Breast epithelium (tissue), 4 donors: ENCODE measurements at regions not wholly inside any gene's neighbourhood (a gene's known extent, or its start where the extent isn't known, plus 50 kb on each side); places are given as distances from the start of the nearest gene placed in this dataset.

Source experiments
- DNase-seq, 2 donors: peaks; one replicate each; pipeline ENCODE4 v3.0.0-alpha.2; 2019; ENCODE audit warnings: low spot score in 2 of 2
- H3K27ac ChIP-seq, 2 donors: fragments of 200-600 bp; sonication (generic) in 1 of 2; one replicate each; pipeline ENCODE4 v1.5.1; 2016 to 2019; ENCODE audit warnings: mild to moderate bottlenecking in 1 of 2
- H3K27me3 ChIP-seq, 2 donors: fragments of 200-600 bp; sonication (generic) in 1 of 2; one replicate each; pipeline versions ENCODE4 v1.5.1 to v1.6.0; 2017 to 2019; ENCODE audit warnings: control low read depth in 1 of 2, mild to moderate bottlenecking in 1 of 2
- H3K36me3 ChIP-seq: fragments of 200-600 bp; one replicate; pipeline ENCODE4 v1.5.1; 2019
- H3K4me1 ChIP-seq, 2 donors: fragments of 200-600 bp; sonication (generic); one replicate each; pipeline ENCODE4 v1.5.1; 2016 to 2019; ENCODE audit warnings: control low read depth in 1 of 2
- H3K4me3 ChIP-seq, 3 donors: fragments of 200-600 bp; sonication (generic); 1 replicate in 2 of 3; 2 replicates in 1 of 3; pipeline ENCODE4 v1.5.1; 2016 to 2019; ENCODE audit warnings: mild to moderate bottlenecking in 3 of 3, moderate library complexity in 2 of 3
- H3K9me3 ChIP-seq, 2 donors: fragments of 200-600 bp; sonication (generic) in 1 of 2; one replicate each; pipeline ENCODE4 v1.5.1; 2016 to 2019; ENCODE audit warnings: control low read depth in 1 of 2
- POLR2A ChIP-seq: fragments of 450-650 bp; IDR thresholded peaks from one replicate; pipeline ENCODE4 v1.6.1; 2016; ENCODE audit warnings: antibody characterized with exemption, mild to moderate bottlenecking, moderate library complexity
- POLR2AphosphoS5 ChIP-seq, 3 donors: sonication (generic); formaldehyde crosslinking; IDR thresholded peaks; one replicate each; pipeline ENCODE4 v1.6.1; 2017; ENCODE audit warnings: antibody characterized with exemption in 3 of 3
- intact Hi-C: fragments of 100-400 bp; cut with DNase I; formaldehyde crosslinking; loops from one replicate; pipeline ENCODE4 v1.15.1; 2023; ENCODE audit warnings: low total_unique reads
- TF ChIP-seq, protein P1 (sequence below), 3 donors: fragments of 450-650 bp; IDR thresholded peaks; one replicate each; pipeline ENCODE4 v1.5.1; 2016 to 2017; ENCODE audit warnings: antibody characterized with exemption in 3 of 3, mild to moderate bottlenecking in 3 of 3, moderate library complexity in 3 of 3

DNA sequence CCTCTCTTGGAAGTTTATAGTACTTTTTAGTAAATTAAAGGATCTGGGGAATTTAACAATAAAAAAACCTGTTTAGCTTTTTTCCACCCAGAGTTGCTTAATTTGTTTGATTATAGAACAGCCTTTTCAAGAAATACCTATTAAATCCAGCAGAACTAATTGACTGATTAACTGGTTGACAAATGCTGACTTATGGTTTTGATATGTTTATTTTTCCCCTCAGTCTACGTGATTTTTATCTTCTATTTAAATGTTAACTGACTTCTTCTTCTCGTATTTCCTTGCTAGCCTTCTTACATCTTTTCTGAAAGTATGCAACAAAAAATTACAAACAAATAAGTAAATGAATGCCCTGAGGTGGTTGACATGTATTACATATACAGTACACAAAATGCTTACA lies 302.9 kb upstream of the SPAG17 start:
- DNase-seq = no peak
- Histone ChIP-seq H3K36me3 (no peaks in the 10 kb centered on the region), H3K9me3 (no peaks in the 10 kb centered on the region), H3K27ac (no peak overlapping the region), H3K4me3 (no peak overlapping the region), H3K4me1 (no peaks in the 10 kb centered on the region), H3K27me3 (no peaks in the 10 kb centered on the region)
- intact Hi-C loops = no loop called here
- TF ChIP-seq POLR2AphosphoS5 (IDR thresholded peaks at IDR 0.05) (no peak), POLR2A (no peak)
- TF ChIP-seq, protein P1, sequence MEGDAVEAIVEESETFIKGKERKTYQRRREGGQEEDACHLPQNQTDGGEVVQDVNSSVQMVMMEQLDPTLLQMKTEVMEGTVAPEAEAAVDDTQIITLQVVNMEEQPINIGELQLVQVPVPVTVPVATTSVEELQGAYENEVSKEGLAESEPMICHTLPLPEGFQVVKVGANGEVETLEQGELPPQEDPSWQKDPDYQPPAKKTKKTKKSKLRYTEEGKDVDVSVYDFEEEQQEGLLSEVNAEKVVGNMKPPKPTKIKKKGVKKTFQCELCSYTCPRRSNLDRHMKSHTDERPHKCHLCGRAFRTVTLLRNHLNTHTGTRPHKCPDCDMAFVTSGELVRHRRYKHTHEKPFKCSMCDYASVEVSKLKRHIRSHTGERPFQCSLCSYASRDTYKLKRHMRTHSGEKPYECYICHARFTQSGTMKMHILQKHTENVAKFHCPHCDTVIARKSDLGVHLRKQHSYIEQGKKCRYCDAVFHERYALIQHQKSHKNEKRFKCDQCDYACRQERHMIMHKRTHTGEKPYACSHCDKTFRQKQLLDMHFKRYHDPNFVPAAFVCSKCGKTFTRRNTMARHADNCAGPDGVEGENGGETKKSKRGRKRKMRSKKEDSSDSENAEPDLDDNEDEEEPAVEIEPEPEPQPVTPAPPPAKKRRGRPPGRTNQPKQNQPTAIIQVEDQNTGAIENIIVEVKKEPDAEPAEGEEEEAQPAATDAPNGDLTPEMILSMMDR (IDR thresholded peaks at IDR 0.05) = no peak

DNA sequence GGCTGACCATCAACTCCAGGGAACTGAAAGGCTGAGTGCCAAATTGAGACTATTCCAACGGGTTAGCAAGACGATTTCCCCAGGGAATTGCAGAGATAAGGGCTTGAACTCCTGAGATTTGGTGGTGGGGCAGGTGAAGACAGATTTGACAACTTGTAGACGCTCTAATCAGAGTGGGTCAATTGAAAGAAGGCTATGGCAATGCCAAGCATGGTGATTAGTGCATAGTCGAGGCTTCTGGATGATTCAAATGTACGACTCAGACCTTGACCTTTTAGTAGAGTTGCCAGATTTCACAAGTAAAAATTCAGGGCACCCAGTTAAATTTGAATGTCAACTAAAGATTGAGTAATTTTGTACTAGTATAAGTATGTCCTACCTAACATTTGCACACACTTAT lies 302.1 kb upstream of the SPAG17 start:
- Histone ChIP-seq H3K36me3 (no peaks in the 10 kb centered on the region), H3K4me1 (no peaks in the 10 kb centered on the region), H3K27ac (no peak overlapping the region), H3K4me3 (no peak overlapping the region), H3K27me3 (no peaks in the 10 kb centered on the region), H3K9me3 (no peaks in the 10 kb centered on the region)
- TF ChIP-seq, protein P1 (IDR thresholded peaks at IDR 0.05) = no peak
- no peak for TF ChIP-seq POLR2A
- no peak for TF ChIP-seq POLR2AphosphoS5 (IDR thresholded peaks at IDR 0.05)
- intact Hi-C loops = no loop called here
- DNase-seq = no peak

- no peak overlapping the region for H3K4me3 ChIP-seq
- H3K36me3 ChIP-seq = no peaks in the 10 kb centered on the region
- no peaks in the 10 kb centered on the region for H3K27me3 ChIP-seq
- DNase-seq = no peak
- TF ChIP-seq, protein P1 (IDR thresholded peaks at IDR 0.05) = no peak
- no peak for TF ChIP-seq POLR2A
- TF ChIP-seq POLR2AphosphoS5 (IDR thresholded peaks at IDR 0.05) = no peak
- no peaks in the 10 kb centered on the region for H3K4me1 ChIP-seq
- intact Hi-C loops = no loop called here
- no peak overlapping the region for H3K27ac ChIP-seq
- H3K9me3 ChIP-seq = no peaks in the 10 kb centered on the region
Measured at GRCh38 chr1:118486199-118486598, 301.2 kb upstream of the SPAG17 start.

- no peak for TF ChIP-seq POLR2A
- no peak for TF ChIP-seq POLR2AphosphoS5 (IDR thresholded peaks at IDR 0.05)
- TF ChIP-seq, protein P1 (IDR thresholded peaks at IDR 0.05) = no peak
- H3K27ac ChIP-seq = no peak overlapping the region
- no peak overlapping the region for H3K4me3 ChIP-seq
- H3K4me1 ChIP-seq = no peaks in the 10 kb centered on the region
- no peaks in the 10 kb centered on the region for H3K27me3 ChIP-seq
- no peaks in the 10 kb centered on the region for H3K9me3 ChIP-seq
- no peak for DNase-seq
- H3K36me3 ChIP-seq = no peaks in the 10 kb centered on the region
- intact Hi-C loops = no loop called here
Measured at GRCh38 chr1:118485757-118486156, 300.7 kb upstream of the SPAG17 start.

DNA sequence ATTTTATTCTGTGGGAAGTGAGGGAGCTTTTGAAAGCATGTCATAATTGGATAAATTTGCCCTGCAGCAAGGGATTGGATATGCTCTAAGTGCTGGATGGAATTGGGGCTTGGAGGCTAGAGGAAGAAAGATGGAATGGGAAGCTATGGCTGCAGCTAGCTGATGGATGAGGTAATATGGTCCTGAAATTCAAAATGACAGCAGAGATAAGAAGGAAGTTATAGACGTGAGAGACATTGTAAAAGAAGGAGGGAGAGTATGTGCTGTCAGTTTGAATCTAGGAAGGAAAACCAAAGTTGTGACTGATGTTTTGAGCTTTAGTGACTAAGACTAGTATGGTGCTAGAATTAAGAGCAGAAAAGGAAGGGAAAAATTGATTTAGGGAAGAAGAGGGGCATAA lies 299.9 kb upstream of the SPAG17 start:
- H3K27me3 ChIP-seq = no peaks in the 10 kb centered on the region
- H3K36me3 ChIP-seq = no peaks in the 10 kb centered on the region
- H3K9me3 ChIP-seq = no peaks in the 10 kb centered on the region
- intact Hi-C loops = no loop called here
- H3K4me1 ChIP-seq = no peaks in the 10 kb centered on the region
- no peak overlapping the region for H3K27ac ChIP-seq
- TF ChIP-seq POLR2A = no peak
- TF ChIP-seq, protein P1 (IDR thresholded peaks at IDR 0.05) = no peak
- no peak for TF ChIP-seq POLR2AphosphoS5 (IDR thresholded peaks at IDR 0.05)
- DNase-seq = no peak
- no peak overlapping the region for H3K4me3 ChIP-seq
